Esophagus muscularis mucosa (tissue), 4 donors: ENCODE measurements at regions not wholly inside any gene's neighbourhood (a gene's known extent, or its start where the extent isn't known, plus 50 kb on each side); places are given as distances from the start of the nearest gene placed in this dataset.

Experiments
- DNase-seq: peaks from one replicate; pipeline ENCODE4 v3.0.0-alpha.2; 2017; ENCODE audit errors: extremely low spot score
- H3K27ac ChIP-seq, 4 donors: fragments of 200-600 bp; sonication (generic); replicated peaks in 1 of 4; 1 replicate in 3 of 4; 2 replicates in 1 of 4; pipeline ENCODE4 v1.5.1; 2016 to 2019; ENCODE audit warnings: mild to moderate bottlenecking in 1 of 4
- H3K27me3 ChIP-seq, 4 donors: fragments of 200-600 bp; sonication (generic); one replicate each; pipeline versions ENCODE4 v1.5.1 to v1.6.0; 2016 to 2019
- H3K36me3 ChIP-seq, 4 donors: fragments of 200-600 bp; sonication (generic); one replicate each; pipeline ENCODE4 v1.5.1; 2016 to 2019
- H3K4me1 ChIP-seq, 4 donors: fragments of 200-600 bp; sonication (generic); one replicate each; pipeline ENCODE4 v1.5.1; 2016 to 2019
- H3K4me3 ChIP-seq, 4 donors: fragments of 200-600 bp; sonication (generic); 1 replicate in 2 of 4; 2 replicates in 2 of 4; pipeline ENCODE4 v1.5.1; 2016 to 2019; ENCODE audit warnings: mild to moderate bottlenecking in 4 of 4, moderate library complexity in 1 of 4
- H3K9me3 ChIP-seq, 4 donors: fragments of 200-600 bp; sonication (generic); 1 replicate in 3 of 4; 2 replicates in 1 of 4; pipeline ENCODE4 v1.5.1; 2016 to 2019
- EP300 ChIP-seq: sonication (generic); formaldehyde crosslinking; IDR thresholded peaks from one replicate; pipeline ENCODE4 v1.6.1; 2017; ENCODE audit warnings: antibody characterized with exemption
- POLR2A ChIP-seq: fragments of 450-650 bp; IDR thresholded peaks from one replicate; pipeline ENCODE4 v1.6.1; 2017; ENCODE audit warnings: antibody characterized with exemption, moderate library complexity, mild to moderate bottlenecking, low read depth
- POLR2AphosphoS5 ChIP-seq, 2 donors: sonication (generic); formaldehyde crosslinking; IDR thresholded peaks; one replicate each; pipeline ENCODE4 v1.6.1; 2017; ENCODE audit warnings: antibody characterized with exemption in 2 of 2
- WGBS: methylation state at CpG from one replicate; pipeline ENCODE4 v1.1.5; 2018; 5-methylcytosine and 5-hydroxymethylcytosine counted together
- intact Hi-C: fragments of 100-400 bp; cut with DNase I; formaldehyde crosslinking; loops from one replicate; pipeline ENCODE4 v1.15.1; 2023
- TF ChIP-seq, protein P1 (sequence below), 3 experiments: fragments of 200-600 bp in 2 of 3; fragments of 450-650 bp in 1 of 3; sonication (generic) in 2 of 3; IDR thresholded peaks; one replicate each; pipeline ENCODE4 v1.5.1; 2017 to 2019; ENCODE audit warnings: antibody characterized with exemption in 3 of 3, mild to moderate bottlenecking in 2 of 3, moderate library complexity in 1 of 3

DNA sequence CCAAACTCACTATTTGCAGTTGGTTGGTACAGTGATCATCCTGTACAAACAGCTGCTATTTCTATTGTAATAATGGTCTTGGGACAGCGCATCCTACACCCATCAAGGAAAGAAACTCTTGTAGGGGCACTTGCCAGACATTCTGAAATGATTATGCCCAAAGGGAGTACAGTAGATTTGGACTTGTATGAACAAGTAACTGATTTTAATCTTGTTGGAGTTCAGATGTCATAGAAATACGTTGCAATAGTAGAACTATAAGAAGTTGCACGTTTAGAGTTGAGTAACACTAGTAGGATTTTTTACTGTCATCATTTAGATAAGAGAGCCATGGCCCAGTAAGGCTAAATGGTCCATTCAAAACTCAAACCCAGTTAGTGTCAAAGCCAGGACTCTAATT, 192.8 kb downstream of the SATB1 start:
- Histone ChIP-seq H3K4me1 (no peaks in the 10 kb centered on the region), H3K27me3 (no peaks in the 10 kb centered on the region), H3K4me3 (no peak overlapping the region), H3K27ac (no peak overlapping the region), H3K36me3 (no peaks in the 10 kb centered on the region), H3K9me3 (no peaks in the 10 kb centered on the region)
- 66% methylated on average over 3 of the region's 3 CpGs for WGBS
- DNase-seq: no peak
- TF ChIP-seq POLR2AphosphoS5 (IDR thresholded peaks at IDR 0.05): no peak
- TF ChIP-seq POLR2A: no peak
- TF ChIP-seq, protein P1, sequence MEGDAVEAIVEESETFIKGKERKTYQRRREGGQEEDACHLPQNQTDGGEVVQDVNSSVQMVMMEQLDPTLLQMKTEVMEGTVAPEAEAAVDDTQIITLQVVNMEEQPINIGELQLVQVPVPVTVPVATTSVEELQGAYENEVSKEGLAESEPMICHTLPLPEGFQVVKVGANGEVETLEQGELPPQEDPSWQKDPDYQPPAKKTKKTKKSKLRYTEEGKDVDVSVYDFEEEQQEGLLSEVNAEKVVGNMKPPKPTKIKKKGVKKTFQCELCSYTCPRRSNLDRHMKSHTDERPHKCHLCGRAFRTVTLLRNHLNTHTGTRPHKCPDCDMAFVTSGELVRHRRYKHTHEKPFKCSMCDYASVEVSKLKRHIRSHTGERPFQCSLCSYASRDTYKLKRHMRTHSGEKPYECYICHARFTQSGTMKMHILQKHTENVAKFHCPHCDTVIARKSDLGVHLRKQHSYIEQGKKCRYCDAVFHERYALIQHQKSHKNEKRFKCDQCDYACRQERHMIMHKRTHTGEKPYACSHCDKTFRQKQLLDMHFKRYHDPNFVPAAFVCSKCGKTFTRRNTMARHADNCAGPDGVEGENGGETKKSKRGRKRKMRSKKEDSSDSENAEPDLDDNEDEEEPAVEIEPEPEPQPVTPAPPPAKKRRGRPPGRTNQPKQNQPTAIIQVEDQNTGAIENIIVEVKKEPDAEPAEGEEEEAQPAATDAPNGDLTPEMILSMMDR (IDR thresholded peaks at IDR 0.05): no peak
- TF ChIP-seq EP300: no peak
- intact Hi-C loops: no loop called here

DNA sequence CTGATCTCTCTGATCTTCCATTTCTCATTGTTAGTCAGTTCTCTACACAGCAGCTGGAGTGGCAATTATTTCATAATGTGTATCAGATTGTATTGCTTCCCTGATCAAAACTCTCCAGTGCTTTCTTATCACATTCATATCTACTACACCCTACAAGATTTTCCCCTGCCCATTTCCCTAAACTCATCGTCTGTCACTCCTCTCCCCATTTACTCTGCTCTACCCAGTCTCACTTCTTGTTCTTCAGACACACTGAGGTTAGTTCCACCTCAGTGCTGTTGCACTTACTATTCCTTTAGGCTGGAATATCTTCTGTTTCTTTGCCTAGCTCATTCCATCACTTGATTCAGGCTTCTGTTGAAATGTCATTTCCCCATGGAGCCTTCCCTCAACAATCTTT, 197.1 kb downstream of the SATB1 start:
- Histone ChIP-seq H3K9me3 (no peaks in the 10 kb centered on the region), H3K36me3 (no peaks in the 10 kb centered on the region), H3K4me3 (no peak overlapping the region), H3K27ac (no peak overlapping the region), H3K4me1 (no peaks in the 10 kb centered on the region), H3K27me3 (no peaks in the 10 kb centered on the region)
- TF ChIP-seq POLR2AphosphoS5 (IDR thresholded peaks at IDR 0.05): no peak
- TF ChIP-seq EP300: no peak
- TF ChIP-seq, protein P1 (IDR thresholded peaks at IDR 0.05): no peak
- no peak for TF ChIP-seq POLR2A
- intact Hi-C loops: no loop called here
- DNase-seq: no peak
- WGBS: 71% methylated on average over 1 of the region's 1 CpG

GRCh38 chr3:18225709-18226108, 199.4 kb downstream of the SATB1 start:
- TF ChIP-seq POLR2AphosphoS5 (IDR thresholded peaks at IDR 0.05) (no peak), EP300 (no peak), POLR2A (no peak)
- TF ChIP-seq, protein P1 (IDR thresholded peaks at IDR 0.05): no peak
- Histone ChIP-seq H3K27ac (no peak overlapping the region), H3K9me3 (no peaks in the 10 kb centered on the region), H3K36me3 (no peaks in the 10 kb centered on the region), H3K27me3 (no peaks in the 10 kb centered on the region), H3K4me3 (no peak overlapping the region), H3K4me1 (no peaks in the 10 kb centered on the region)
- no peak for DNase-seq
- intact Hi-C loops: no loop called here
- WGBS: 67% methylated on average over 3 of the region's 3 CpGs

GRCh38 chr3:18224426-18224825, 200.7 kb downstream of the SATB1 start:
- no peaks in the 10 kb centered on the region for H3K9me3 ChIP-seq
- 59% methylated on average over 2 of the region's 2 CpGs for WGBS
- no peak for DNase-seq
- intact Hi-C loops: no loop called here
- no peaks in the 10 kb centered on the region for H3K27me3 ChIP-seq
- no peaks in the 10 kb centered on the region for H3K36me3 ChIP-seq
- no peak overlapping the region for H3K27ac ChIP-seq
- no peaks in the 10 kb centered on the region for H3K4me1 ChIP-seq
- no peak for TF ChIP-seq EP300
- no peak for TF ChIP-seq POLR2AphosphoS5 (IDR thresholded peaks at IDR 0.05)
- TF ChIP-seq, protein P1 (IDR thresholded peaks at IDR 0.05): no peak
- no peak for TF ChIP-seq POLR2A
- no peak overlapping the region for H3K4me3 ChIP-seq

GRCh38 chr3:18223974-18224373, 201.2 kb downstream of the SATB1 start:
- Histone ChIP-seq H3K9me3 (no peaks in the 10 kb centered on the region), H3K4me3 (no peak overlapping the region), H3K36me3 (no peaks in the 10 kb centered on the region), H3K27ac (no peak overlapping the region), H3K4me1 (no peaks in the 10 kb centered on the region), H3K27me3 (no peaks in the 10 kb centered on the region)
- TF ChIP-seq POLR2AphosphoS5 (IDR thresholded peaks at IDR 0.05) (no peak), EP300 (no peak), POLR2A (no peak)
- TF ChIP-seq, protein P1 (IDR thresholded peaks at IDR 0.05): no peak
- WGBS: 83% methylated on average over 6 of the region's 6 CpGs
- intact Hi-C loops: no loop called here
- DNase-seq: no peak
